ENCODE measurements at regions not wholly inside any gene's neighbourhood (a gene's known extent, or its start where the extent isn't known, plus 50 kb on each side); places are given as distances from the start of the nearest gene placed in this dataset.

DNA sequence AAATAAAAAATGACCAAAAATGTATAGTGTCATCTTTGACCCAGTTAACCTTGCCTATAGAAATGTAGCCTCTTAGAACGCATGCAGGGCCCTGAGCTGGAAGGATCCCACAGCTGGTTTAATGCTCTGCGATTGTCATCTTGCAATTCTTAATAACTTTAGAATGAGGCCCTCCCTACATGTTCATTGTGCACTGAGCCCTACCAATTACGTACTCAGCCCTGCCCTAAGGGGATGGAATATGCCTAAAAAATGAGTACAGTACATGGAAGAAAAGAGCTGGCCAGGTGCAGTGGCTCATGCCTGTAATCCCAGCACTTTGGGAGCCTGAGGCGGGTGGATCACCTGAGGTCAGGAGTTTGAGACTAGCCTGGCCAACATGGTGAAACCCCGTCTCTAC is 57.8 kb upstream of the BCAR3 start:
- TF ChIP-seq CTCF (IDR thresholded peaks at IDR 0.05) = no peak
- DNase-seq (ENCODE audit: extremely low spot score, unreplicated experiment) = no peak
- Mint-ChIP-seq H3K4me3 (ENCODE audit: unreplicated experiment) (no peak overlapping the region), H3K27me3 (ENCODE audit: unreplicated experiment) (no peaks in the 10 kb centered on the region), H3K4me1 (ENCODE audit: unreplicated experiment) (peaks cover 23% of the 10 kb centered on the region), H3K27ac (ENCODE audit: unreplicated experiment) (no peak overlapping the region), H3K9me3 (ENCODE audit: unreplicated experiment) (peaks cover 7% of the 10 kb centered on the region), H3K36me3 (ENCODE audit: unreplicated experiment) (no peaks in the 10 kb centered on the region)

- peaks cover 7% of the 10 kb centered on the region for H3K9me3 Mint-ChIP-seq (ENCODE audit: unreplicated experiment)
- H3K4me3 Mint-ChIP-seq (ENCODE audit: unreplicated experiment) = no peak overlapping the region
- TF ChIP-seq CTCF (IDR thresholded peaks at IDR 0.05) = no peak
- H3K27ac Mint-ChIP-seq (ENCODE audit: unreplicated experiment) = no peak overlapping the region
- H3K36me3 Mint-ChIP-seq (ENCODE audit: unreplicated experiment) = no peaks in the 10 kb centered on the region
- DNase-seq (ENCODE audit: extremely low spot score, unreplicated experiment) = no peak
- H3K27me3 Mint-ChIP-seq (ENCODE audit: unreplicated experiment) = no peaks in the 10 kb centered on the region
- H3K4me1 Mint-ChIP-seq (ENCODE audit: unreplicated experiment) = peaks cover 23% of the 10 kb centered on the region
These were observed 57.3 kb upstream of the BCAR3 start for GRCh38 chr1:93738926-93739325.

DNA sequence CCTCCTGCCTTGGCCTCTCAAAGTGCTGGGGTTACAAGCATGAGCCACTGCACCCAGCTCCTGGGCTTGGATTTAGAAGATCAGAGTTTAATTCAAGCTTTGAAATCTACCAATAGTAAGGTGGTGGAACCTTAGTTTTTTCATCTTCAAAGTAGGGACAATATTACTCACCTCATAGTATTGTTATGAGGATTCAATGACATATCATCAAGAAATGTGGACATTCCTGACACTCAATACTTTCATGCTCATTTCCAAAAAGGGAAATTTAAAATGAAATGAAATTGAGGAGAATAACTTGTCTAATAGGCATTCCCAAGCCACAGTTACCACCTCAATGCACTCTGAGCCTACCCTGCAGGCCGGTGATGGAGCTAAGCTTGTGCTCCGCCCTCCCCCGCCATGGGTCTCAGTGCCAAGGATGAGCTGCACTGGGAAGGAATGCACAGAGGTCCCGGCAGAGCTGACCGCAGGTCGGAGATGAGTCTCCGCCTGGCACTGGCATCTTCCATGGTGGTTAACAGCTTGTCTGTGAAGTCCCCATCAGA is 56.5 kb upstream of the BCAR3 start:
- H3K4me3 Mint-ChIP-seq (ENCODE audit: unreplicated experiment) = no peak overlapping the region
- peaks cover 7% of the 10 kb centered on the region for H3K9me3 Mint-ChIP-seq (ENCODE audit: unreplicated experiment)
- H3K36me3 Mint-ChIP-seq (ENCODE audit: unreplicated experiment) = no peaks in the 10 kb centered on the region
- no peaks in the 10 kb centered on the region for H3K27me3 Mint-ChIP-seq (ENCODE audit: unreplicated experiment)
- H3K27ac Mint-ChIP-seq (ENCODE audit: unreplicated experiment) = peak overlapping the region; percentile 34
- peaks cover 23% of the 10 kb centered on the region for H3K4me1 Mint-ChIP-seq (ENCODE audit: unreplicated experiment)
- DNase-seq (ENCODE audit: extremely low spot score, unreplicated experiment) = no peak
- TF ChIP-seq CTCF (IDR thresholded peaks at IDR 0.05) = no peak

- H3K27ac Mint-ChIP-seq (ENCODE audit: unreplicated experiment) = no peak overlapping the region
- H3K4me1 Mint-ChIP-seq (ENCODE audit: unreplicated experiment) = peaks cover 28% of the 10 kb centered on the region
- no peak for DNase-seq (ENCODE audit: extremely low spot score, unreplicated experiment)
- peak; percentile 44 for TF ChIP-seq CTCF (IDR thresholded peaks at IDR 0.05)
- H3K27me3 Mint-ChIP-seq (ENCODE audit: unreplicated experiment) = no peaks in the 10 kb centered on the region
- peaks cover 7% of the 10 kb centered on the region for H3K9me3 Mint-ChIP-seq (ENCODE audit: unreplicated experiment)
- H3K36me3 Mint-ChIP-seq (ENCODE audit: unreplicated experiment) = no peaks in the 10 kb centered on the region
- no peak overlapping the region for H3K4me3 Mint-ChIP-seq (ENCODE audit: unreplicated experiment)
These were observed 54.1 kb upstream of the BCAR3 start for GRCh38 chr1:93735722-93736121.

GRCh38 chr1:93734999-93735398 is 53.4 kb upstream of the BCAR3 start:
- DNase-seq (ENCODE audit: extremely low spot score, unreplicated experiment) = no peak
- H3K9me3 Mint-ChIP-seq (ENCODE audit: unreplicated experiment) = peaks cover 7% of the 10 kb centered on the region
- H3K4me3 Mint-ChIP-seq (ENCODE audit: unreplicated experiment) = no peak overlapping the region
- H3K27me3 Mint-ChIP-seq (ENCODE audit: unreplicated experiment) = no peaks in the 10 kb centered on the region
- no peak for TF ChIP-seq CTCF (IDR thresholded peaks at IDR 0.05)
- H3K27ac Mint-ChIP-seq (ENCODE audit: unreplicated experiment) = no peak overlapping the region
- no peaks in the 10 kb centered on the region for H3K36me3 Mint-ChIP-seq (ENCODE audit: unreplicated experiment)
- peaks cover 28% of the 10 kb centered on the region for H3K4me1 Mint-ChIP-seq (ENCODE audit: unreplicated experiment)
